Endodermal cell (in vitro differentiated cells): ENCODE measurements at regions not wholly inside any gene's neighbourhood (a gene's known extent, or its start where the extent isn't known, plus 50 kb on each side); places are given as distances from the start of the nearest gene placed in this dataset.
A peak's percentile ranks its signal among the peaks of the same experiment; 100 is the strongest.

Experiments
- DNase-seq: peaks from one replicate; pipeline ENCODE4 v3.0.0-alpha.2; 2017
- H3K27ac ChIP-seq: 2 replicates; pipeline ENCODE4 v1.5.1; 2013; ENCODE audit warnings: mild to moderate bottlenecking, low read depth, low read length, moderate library complexity
- H3K27me3 ChIP-seq: 2 replicates; pipeline ENCODE4 v1.6.1; 2013; ENCODE audit warnings: mild to moderate bottlenecking, low read length, moderate library complexity; ENCODE audit not compliant: insufficient read depth, control insufficient read depth, poor library complexity, severe bottlenecking
- H3K36me3 ChIP-seq: 2 replicates; pipeline ENCODE4 v1.7.0; 2013; ENCODE audit warnings: mild to moderate bottlenecking, low read length, moderate library complexity; ENCODE audit not compliant: control insufficient read depth, insufficient read depth
- H3K4me1 ChIP-seq: one replicate; pipeline ENCODE4 v1.7.0; 2013; ENCODE audit warnings: low read length; ENCODE audit not compliant: control insufficient read depth, insufficient read depth
- H3K4me3 ChIP-seq: 2 replicates; pipeline ENCODE4 v1.5.1; 2013; ENCODE audit warnings: mild to moderate bottlenecking, low read length, moderate library complexity
- H3K9ac ChIP-seq: 2 replicates; pipeline ENCODE4 v1.6.1; 2013; ENCODE audit warnings: mild to moderate bottlenecking, low read length, moderate library complexity; ENCODE audit not compliant: poor library complexity, severe bottlenecking; ENCODE audit errors: extremely low read depth
- H3K9me3 ChIP-seq: 2 replicates; pipeline ENCODE4 v1.6.1; 2013; ENCODE audit warnings: mild to moderate bottlenecking, low read length, moderate library complexity; ENCODE audit not compliant: control insufficient read depth
- H3K27ac Mint-ChIP-seq: 2 replicates; pipeline ENCODE4 v1.8.0; 2020; ENCODE audit warnings: mixed read lengths
- H3K27me3 Mint-ChIP-seq: 2 replicates; pipeline ENCODE4 v1.8.0; 2021; ENCODE audit warnings: mild to moderate bottlenecking, mixed read lengths; ENCODE audit not compliant: insufficient read depth
- H3K36me3 Mint-ChIP-seq: 2 replicates; pipeline ENCODE4 v1.8.0; 2020; ENCODE audit warnings: low read depth, mixed read lengths
- H3K4me1 Mint-ChIP-seq: 2 replicates; pipeline ENCODE4 v1.8.0; 2020; ENCODE audit warnings: mixed read lengths
- H3K4me3 Mint-ChIP-seq: 2 replicates; pipeline ENCODE4 v1.8.0; 2020; ENCODE audit warnings: mild to moderate bottlenecking, moderate library complexity, mixed read lengths
- H3K9me3 Mint-ChIP-seq: 2 replicates; pipeline ENCODE4 v1.8.0; 2020; ENCODE audit warnings: mild to moderate bottlenecking, mixed read lengths
- WGBS, 2 experiments: methylation state at CpG; one replicate each; pipeline versions ENCODE4 v1.1.5 to v1.1.7; 2013; ENCODE audit warnings: missing lambda C conversion rate in 2 of 2, mixed read lengths in 1 of 2; ENCODE audit not compliant: insufficient coverage in 1 of 2, insufficient read length in 1 of 2; 5-methylcytosine and 5-hydroxymethylcytosine counted together
- TF ChIP-seq, protein P1 (sequence below): fragments of 200-600 bp; sonication (generic); conservative IDR thresholded peaks from 2 replicates; pipeline ENCODE4 v1.5.0; 2021; ENCODE audit warnings: antibody characterized with exemption, mild to moderate bottlenecking

DNA sequence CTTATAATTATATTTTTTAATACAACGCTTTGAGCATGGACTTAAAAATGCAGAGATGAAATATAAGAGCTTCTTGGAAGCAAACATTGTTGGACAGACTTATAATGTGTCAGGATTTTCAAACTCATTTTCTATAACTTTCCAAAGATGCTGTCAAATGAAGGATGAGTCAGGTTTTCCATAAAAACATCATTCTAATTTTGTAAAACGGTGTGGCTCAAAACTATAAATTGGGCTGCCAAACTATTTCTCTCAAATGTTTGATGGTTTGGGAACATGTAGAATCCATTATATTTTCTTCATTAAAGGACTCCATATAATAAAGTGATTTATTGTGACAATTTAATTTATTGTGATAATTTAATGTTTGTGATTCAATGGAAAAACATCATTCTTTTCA, 511.2 kb downstream of the USP25 start:
- no peak overlapping the region for H3K4me3 ChIP-seq
- H3K9ac ChIP-seq, result no peak overlapping the region
- WGBS, 2 experiments, result 90% methylated on average over 2 of the region's 2 CpGs; no CpG with 5 or more reads in 1 of the 2 experiments
- Mint-ChIP-seq H3K4me3 (no peak overlapping the region), H3K36me3 (no peaks in the 10 kb centered on the region), H3K27me3 (no peaks in the 10 kb centered on the region), H3K4me1 (peaks cover 15% of the 10 kb centered on the region), H3K27ac (no peak overlapping the region), H3K9me3 (no peaks in the 10 kb centered on the region)
- peaks cover under 1% of the 10 kb centered on the region for H3K9me3 ChIP-seq
- TF ChIP-seq, protein P1, sequence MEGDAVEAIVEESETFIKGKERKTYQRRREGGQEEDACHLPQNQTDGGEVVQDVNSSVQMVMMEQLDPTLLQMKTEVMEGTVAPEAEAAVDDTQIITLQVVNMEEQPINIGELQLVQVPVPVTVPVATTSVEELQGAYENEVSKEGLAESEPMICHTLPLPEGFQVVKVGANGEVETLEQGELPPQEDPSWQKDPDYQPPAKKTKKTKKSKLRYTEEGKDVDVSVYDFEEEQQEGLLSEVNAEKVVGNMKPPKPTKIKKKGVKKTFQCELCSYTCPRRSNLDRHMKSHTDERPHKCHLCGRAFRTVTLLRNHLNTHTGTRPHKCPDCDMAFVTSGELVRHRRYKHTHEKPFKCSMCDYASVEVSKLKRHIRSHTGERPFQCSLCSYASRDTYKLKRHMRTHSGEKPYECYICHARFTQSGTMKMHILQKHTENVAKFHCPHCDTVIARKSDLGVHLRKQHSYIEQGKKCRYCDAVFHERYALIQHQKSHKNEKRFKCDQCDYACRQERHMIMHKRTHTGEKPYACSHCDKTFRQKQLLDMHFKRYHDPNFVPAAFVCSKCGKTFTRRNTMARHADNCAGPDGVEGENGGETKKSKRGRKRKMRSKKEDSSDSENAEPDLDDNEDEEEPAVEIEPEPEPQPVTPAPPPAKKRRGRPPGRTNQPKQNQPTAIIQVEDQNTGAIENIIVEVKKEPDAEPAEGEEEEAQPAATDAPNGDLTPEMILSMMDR, result no peak
- no peak overlapping the region for H3K27ac ChIP-seq
- peaks cover 5% of the 10 kb centered on the region for H3K4me1 ChIP-seq
- no peaks in the 10 kb centered on the region for H3K36me3 ChIP-seq
- no peaks in the 10 kb centered on the region for H3K27me3 ChIP-seq
- no peak for DNase-seq

DNA sequence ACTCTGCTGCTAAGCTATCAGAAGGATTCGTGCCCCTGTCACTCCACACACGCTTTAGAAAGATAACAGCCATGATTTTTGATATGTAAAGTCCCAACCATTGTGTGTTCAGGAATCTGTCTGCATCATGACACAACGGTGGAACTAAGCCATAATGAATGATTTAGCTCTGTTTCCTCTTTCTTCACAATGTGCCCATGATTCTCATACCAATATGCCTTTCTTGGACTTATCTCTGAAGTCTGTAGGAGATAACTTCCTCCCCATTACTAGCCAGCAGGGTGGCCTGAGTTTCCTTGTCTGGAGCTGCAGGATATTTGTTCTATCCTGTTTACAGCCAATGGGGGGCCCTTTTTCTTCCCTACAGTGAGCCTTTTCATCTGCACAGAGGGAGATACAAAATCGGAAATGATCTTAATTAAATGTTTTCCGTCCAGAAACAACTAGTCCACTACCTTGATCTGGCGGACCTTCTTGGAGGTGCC, 511.7 kb downstream of the USP25 start:
- TF ChIP-seq, protein P1, result peak; percentile 11

DNA sequence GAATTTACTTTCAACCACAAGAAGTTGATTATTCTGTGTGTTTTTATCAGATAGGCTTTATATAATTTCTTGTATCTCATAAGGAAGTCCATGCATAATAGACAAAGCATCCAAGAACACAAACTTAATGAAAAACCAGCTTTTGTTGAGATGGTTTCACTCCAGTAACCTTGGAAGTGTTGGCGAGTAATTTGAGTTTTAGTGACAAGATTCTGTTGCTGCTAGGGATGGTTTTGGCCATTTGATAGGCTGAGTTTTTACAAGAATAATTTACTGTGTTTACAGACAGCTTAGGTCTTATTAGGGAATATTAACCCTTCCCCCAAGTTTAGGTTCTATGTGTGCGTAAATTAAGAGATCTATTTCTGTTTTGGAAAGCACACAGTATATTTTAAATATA, 513.6 kb downstream of the USP25 start:
- H3K27ac ChIP-seq, result no peak overlapping the region
- 100% methylated on average over 1 of the region's 2 CpGs; no CpG with 5 or more reads in 1 of the 2 experiments for WGBS, 2 experiments
- H3K4me3 Mint-ChIP-seq, result no peak overlapping the region

More for the DNA sequence above, 511.7 kb downstream of the USP25 start:
- H3K27ac ChIP-seq, result no peak overlapping the region
- peaks cover 6% of the 10 kb centered on the region for H3K9me3 ChIP-seq
- Mint-ChIP-seq H3K27ac (no peak overlapping the region), H3K4me3 (no peak overlapping the region), H3K36me3 (no peaks in the 10 kb centered on the region), H3K27me3 (no peaks in the 10 kb centered on the region), H3K4me1 (peaks cover 15% of the 10 kb centered on the region), H3K9me3 (no peaks in the 10 kb centered on the region)
- DNase-seq, result peak; percentile 88
- 9 to 27% methylated on average over 3 to 6 of the region's 6 CpGs for WGBS, 2 experiments
- no peaks in the 10 kb centered on the region for H3K36me3 ChIP-seq
- no peaks in the 10 kb centered on the region for H3K27me3 ChIP-seq
- peaks cover 5% of the 10 kb centered on the region for H3K4me1 ChIP-seq
- no peak overlapping the region for H3K9ac ChIP-seq
- peak overlapping the region; percentile 24 for H3K4me3 ChIP-seq

More for the DNA sequence above, 513.6 kb downstream of the USP25 start:
- H3K9me3 ChIP-seq, result peaks cover 6% of the 10 kb centered on the region
- Mint-ChIP-seq H3K4me1 (peaks cover 15% of the 10 kb centered on the region), H3K36me3 (no peaks in the 10 kb centered on the region), H3K9me3 (no peaks in the 10 kb centered on the region), H3K27ac (no peak overlapping the region), H3K27me3 (no peaks in the 10 kb centered on the region)
- H3K27me3 ChIP-seq, result no peaks in the 10 kb centered on the region
- peaks cover 5% of the 10 kb centered on the region for H3K4me1 ChIP-seq
- no peak overlapping the region for H3K9ac ChIP-seq
- TF ChIP-seq, protein P1, result no peak
- no peaks in the 10 kb centered on the region for H3K36me3 ChIP-seq
- H3K4me3 ChIP-seq, result no peak overlapping the region
- no peak for DNase-seq
